Neural cell (in vitro differentiated cells): ENCODE measurements at regions not wholly inside any gene's neighbourhood (a gene's known extent, or its start where the extent isn't known, plus 50 kb on each side); places are given as distances from the start of the nearest gene placed in this dataset.

Source experiments
- H2AFZ ChIP-seq: fragments of 200-600, 300-800 bp; sonication (generic), shearing (Covaris generic); 2 replicates; pipeline ENCODE4 v1.6.0; 2014; ENCODE audit warnings: low read depth, mild to moderate bottlenecking, antibody characterized with exemption, low read length, moderate library complexity
- H3F3A ChIP-seq: fragments of 200-600 bp; shearing (Covaris generic); 2 replicates; pipeline ENCODE4 v1.6.1; 2016; ENCODE audit warnings: mild to moderate bottlenecking, moderate library complexity, mixed read lengths, antibody characterized with exemption, low read length; ENCODE audit not compliant: insufficient read depth, poor library complexity, severe bottlenecking
- H3K27ac ChIP-seq: fragments of 200-600, 300-800 bp; sonication (generic), shearing (Covaris generic); 2 replicates; pipeline ENCODE4 v1.5.1; 2014; ENCODE audit warnings: mild to moderate bottlenecking, low read length, moderate library complexity
- H3K27me3 ChIP-seq: fragments of 300-800, 200-600 bp; sonication (generic), shearing (Covaris generic); 2 replicates; pipeline ENCODE4 v1.6.0; 2014; ENCODE audit warnings: mild to moderate bottlenecking, low read depth, low read length, moderate library complexity; ENCODE audit not compliant: insufficient read depth
- H3K36me3 ChIP-seq: fragments of 300-800, 200-600 bp; sonication (generic), shearing (Covaris generic); 2 replicates; pipeline ENCODE4 v1.5.1; 2014; ENCODE audit warnings: mild to moderate bottlenecking, antibody characterized with exemption, low read length, moderate library complexity; ENCODE audit not compliant: insufficient read depth
- H3K4me2 ChIP-seq: fragments of 300-800, 200-600 bp; sonication (generic), shearing (Covaris generic); 2 replicates; pipeline ENCODE4 v1.6.0; 2014; ENCODE audit warnings: mild to moderate bottlenecking, low read length
- H3K4me3 ChIP-seq: fragments of 300-800, 200-600 bp; sonication (generic), shearing (Covaris generic); 2 replicates; pipeline ENCODE4 v1.5.1; 2014; ENCODE audit warnings: mild to moderate bottlenecking, low read length, moderate library complexity
- H3K79me2 ChIP-seq: fragments of 200-600 bp; shearing (Covaris generic); replicated peaks from 2 replicates; pipeline ENCODE4 v1.6.0; 2014; ENCODE audit warnings: mild to moderate bottlenecking, low read length, moderate library complexity; ENCODE audit not compliant: insufficient read depth
- H3K9ac ChIP-seq: fragments of 300-800, 200-600 bp; sonication (generic), shearing (Covaris generic); 2 replicates; pipeline ENCODE4 v1.6.1; 2016; ENCODE audit warnings: mild to moderate bottlenecking, low read length, mixed read lengths
- H3K9me2 ChIP-seq: fragments of 200-600 bp; shearing (Covaris generic); 2 replicates; pipeline ENCODE4 v1.6.1; 2016; ENCODE audit warnings: mild to moderate bottlenecking, low read length, mixed read lengths; ENCODE audit not compliant: insufficient read depth
- H3K9me3 ChIP-seq: fragments of 200-600, 300-800 bp; sonication (generic), shearing (Covaris generic); 2 replicates; pipeline ENCODE4 v1.6.1; 2016; ENCODE audit warnings: mild to moderate bottlenecking, mixed run types, low read length, moderate library complexity, mixed read lengths
- H4K20me1 ChIP-seq: fragments of 200-600 bp; shearing (Covaris generic); 2 replicates; pipeline ENCODE4 v1.6.1; 2016; ENCODE audit warnings: mild to moderate bottlenecking, mixed run types; ENCODE audit not compliant: insufficient read depth
- CTCF ChIP-seq: fragments of 450-650 bp; IDR thresholded peaks from 2 replicates; pipeline ENCODE4 v1.5.1; 2014; ENCODE audit warnings: antibody characterized with exemption, mild to moderate bottlenecking, moderate library complexity; ENCODE audit not compliant: poor library complexity, severe bottlenecking
- EP300 ChIP-seq: fragments of 450-650 bp; conservative IDR thresholded peaks from 2 replicates; pipeline ENCODE4 v1.6.1; 2014; ENCODE audit warnings: antibody characterized with exemption, mild to moderate bottlenecking, moderate library complexity; ENCODE audit not compliant: poor library complexity, severe bottlenecking
- EZH2 ChIP-seq: fragments of 200-600, 300-800 bp; shearing (Covaris generic), sonication (generic); IDR thresholded peaks from 2 replicates; pipeline ENCODE4 v1.6.1; 2014; ENCODE audit warnings: antibody characterized with exemption, low read length, borderline replicate concordance, mild to moderate bottlenecking; ENCODE audit not compliant: insufficient read depth, poor library complexity, severe bottlenecking
- MXI1 ChIP-seq: fragments of 450-650 bp; conservative IDR thresholded peaks from 2 replicates; pipeline ENCODE4 v1.6.1; 2014; ENCODE audit warnings: antibody characterized with exemption, mild to moderate bottlenecking; ENCODE audit not compliant: poor library complexity, severe bottlenecking
- POLR2AphosphoS5 ChIP-seq: IDR thresholded peaks from 2 replicates; pipeline ENCODE4 v1.6.1; 2012
- RAD21 ChIP-seq: fragments of 450-650 bp; conservative IDR thresholded peaks from 2 replicates; pipeline ENCODE4 v1.6.1; 2014; ENCODE audit warnings: antibody characterized with exemption, mild to moderate bottlenecking, moderate library complexity
- REST ChIP-seq: IDR thresholded peaks from 2 replicates; pipeline ENCODE4 v1.6.1; 2012; ENCODE audit warnings: borderline replicate concordance
- SMC3 ChIP-seq: fragments of 450-650 bp; conservative IDR thresholded peaks from 2 replicates; pipeline ENCODE4 v1.6.1; 2014; ENCODE audit warnings: antibody characterized with exemption, mild to moderate bottlenecking, moderate library complexity; ENCODE audit not compliant: poor library complexity
- TAF1 ChIP-seq: IDR thresholded peaks from 2 replicates; pipeline ENCODE4 v1.6.1; 2012; ENCODE audit warnings: low read depth

- H3K9me2 ChIP-seq: no peaks in the 10 kb centered on the region
- H3K9ac ChIP-seq: no peak overlapping the region
- no peaks in the 10 kb centered on the region for H3K36me3 ChIP-seq
- no peaks in the 10 kb centered on the region for H3K27me3 ChIP-seq
- no peaks in the 10 kb centered on the region for H3K79me2 ChIP-seq
- no peak for TF ChIP-seq RAD21
- TF ChIP-seq EP300: no peak
- TF ChIP-seq CTCF: no peak
- TF ChIP-seq SMC3: no peak
- TF ChIP-seq REST: no peak
- no peak for TF ChIP-seq TAF1
- no peak for TF ChIP-seq POLR2AphosphoS5
- no peak overlapping the region for H3K4me3 ChIP-seq
- no peak overlapping the region for H3K4me2 ChIP-seq
- no peak overlapping the region for H2AFZ ChIP-seq
- H3K27ac ChIP-seq: no peak overlapping the region
- H3K9me3 ChIP-seq: no peaks in the 10 kb centered on the region
- no peaks in the 10 kb centered on the region for H3F3A ChIP-seq
- H4K20me1 ChIP-seq: no peaks in the 10 kb centered on the region
These were observed 458.3 kb upstream of the BRINP1 start for GRCh38 chr9:119827526-119827925.

DNA sequence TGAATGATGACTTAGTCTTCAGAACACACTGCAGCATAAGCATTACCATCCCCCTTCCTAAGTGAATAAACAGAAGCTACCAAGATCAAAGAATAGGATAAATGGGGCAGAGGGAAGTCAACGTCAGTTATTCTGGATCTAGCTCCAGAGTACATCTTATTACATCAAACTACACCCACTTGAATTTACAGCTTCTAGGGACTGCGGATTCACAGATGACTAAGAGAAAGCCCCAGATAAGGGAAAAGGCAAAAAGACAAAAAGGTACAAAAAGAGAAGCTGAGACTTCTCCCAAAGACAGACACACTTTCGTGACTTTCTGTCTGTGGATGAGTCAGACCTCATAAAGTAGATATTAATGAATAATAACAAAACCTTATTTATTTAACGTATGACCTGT lies 457.9 kb upstream of the BRINP1 start:
- Histone ChIP-seq H3K9me3 (no peaks in the 10 kb centered on the region), H4K20me1 (no peaks in the 10 kb centered on the region), H3K27me3 (no peaks in the 10 kb centered on the region), H3K36me3 (no peaks in the 10 kb centered on the region), H2AFZ (no peak overlapping the region), H3K9me2 (no peaks in the 10 kb centered on the region), H3K4me3 (no peak overlapping the region), H3K27ac (no peak overlapping the region), H3K9ac (no peak overlapping the region), H3K79me2 (no peaks in the 10 kb centered on the region), H3F3A (no peaks in the 10 kb centered on the region), H3K4me2 (no peak overlapping the region)
- TF ChIP-seq POLR2AphosphoS5 (no peak), MXI1 (no peak), CTCF (no peak), EP300 (no peak), TAF1 (no peak), SMC3 (no peak), RAD21 (no peak), EZH2 (no peak)
